Chondrocyte (in vitro differentiated cells): ENCODE measurements at regions not wholly inside any gene's neighbourhood (a gene's known extent, or its start where the extent isn't known, plus 50 kb on each side); places are given as distances from the start of the nearest gene placed in this dataset.

Experiments used
- DNase-seq: peaks from one replicate; pipeline ENCODE4 v3.0.0; 2021; ENCODE audit warnings: mixed read lengths, low spot score
- H3K27ac Mint-ChIP-seq: one replicate; pipeline ENCODE4 v1.8.0; 2021; ENCODE audit warnings: mild to moderate bottlenecking, moderate library complexity, mixed read lengths; ENCODE audit not compliant: unreplicated experiment
- H3K27me3 Mint-ChIP-seq: 2 replicates; pipeline ENCODE4 v1.8.0; 2021; ENCODE audit warnings: low read depth, mixed read lengths
- H3K36me3 Mint-ChIP-seq: 2 replicates; pipeline ENCODE4 v1.8.0; 2021; ENCODE audit warnings: low read depth, mixed read lengths
- H3K4me1 Mint-ChIP-seq: 2 replicates; pipeline ENCODE4 v1.8.0; 2021; ENCODE audit warnings: low read depth, mild to moderate bottlenecking, mixed read lengths
- H3K4me3 Mint-ChIP-seq: one replicate; pipeline ENCODE4 v1.8.0; 2021; ENCODE audit warnings: mild to moderate bottlenecking, moderate library complexity, mixed read lengths; ENCODE audit not compliant: unreplicated experiment
- H3K9me3 Mint-ChIP-seq: 2 replicates; pipeline ENCODE4 v1.8.0; 2021; ENCODE audit warnings: low read depth, mixed read lengths
- TF ChIP-seq, protein P1 (sequence below): fragments of 200-600 bp; sonication (generic); IDR thresholded peaks from 2 replicates; pipeline ENCODE4 v1.5.0; 2021; ENCODE audit warnings: antibody characterized with exemption, mild to moderate bottlenecking, moderate library complexity

DNA sequence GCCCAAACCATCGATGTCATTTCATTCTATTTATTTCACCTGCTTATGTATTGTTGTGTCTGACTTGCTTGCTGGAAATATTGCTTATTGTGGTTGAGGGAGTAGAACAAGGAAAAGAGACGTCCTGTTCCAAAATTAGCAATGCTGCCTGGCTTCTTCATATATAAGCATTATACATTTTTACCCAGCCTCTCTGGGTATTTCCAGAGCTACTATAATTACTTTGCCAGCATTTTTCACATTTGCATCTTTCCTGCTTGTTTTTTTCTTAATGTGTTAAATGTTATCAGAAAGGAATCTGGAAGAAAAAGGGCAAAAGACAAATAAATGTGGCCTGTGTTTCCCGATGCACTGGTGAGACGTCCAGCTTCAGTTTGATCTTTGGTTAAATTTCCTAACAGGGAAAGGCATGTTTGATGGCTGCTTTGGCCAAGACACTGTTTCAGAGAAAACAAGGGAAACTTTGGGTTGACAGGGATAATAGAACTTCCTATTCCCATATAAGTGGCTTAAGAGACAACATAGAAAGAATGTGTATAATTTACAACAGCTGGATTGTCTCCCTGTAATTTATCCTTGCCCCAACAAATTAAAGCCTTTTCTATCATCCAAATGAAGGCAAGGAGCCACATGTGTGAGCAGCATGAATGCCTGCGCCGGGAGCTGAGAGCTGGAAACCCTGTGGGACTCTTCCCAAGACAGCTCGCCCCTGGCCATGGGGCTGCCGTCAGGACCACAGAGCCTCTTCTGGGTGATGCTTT is 671.1 kb upstream of the CELF2 start:
- Mint-ChIP-seq H3K4me3 (no peak overlapping the region), H3K27me3 (no peaks in the 10 kb centered on the region), H3K9me3 (peaks cover 5% of the 10 kb centered on the region), H3K27ac (no peak overlapping the region), H3K4me1 (peaks cover 5% of the 10 kb centered on the region), H3K36me3 (no peaks in the 10 kb centered on the region)
- DNase-seq: no peak
- TF ChIP-seq, protein P1, sequence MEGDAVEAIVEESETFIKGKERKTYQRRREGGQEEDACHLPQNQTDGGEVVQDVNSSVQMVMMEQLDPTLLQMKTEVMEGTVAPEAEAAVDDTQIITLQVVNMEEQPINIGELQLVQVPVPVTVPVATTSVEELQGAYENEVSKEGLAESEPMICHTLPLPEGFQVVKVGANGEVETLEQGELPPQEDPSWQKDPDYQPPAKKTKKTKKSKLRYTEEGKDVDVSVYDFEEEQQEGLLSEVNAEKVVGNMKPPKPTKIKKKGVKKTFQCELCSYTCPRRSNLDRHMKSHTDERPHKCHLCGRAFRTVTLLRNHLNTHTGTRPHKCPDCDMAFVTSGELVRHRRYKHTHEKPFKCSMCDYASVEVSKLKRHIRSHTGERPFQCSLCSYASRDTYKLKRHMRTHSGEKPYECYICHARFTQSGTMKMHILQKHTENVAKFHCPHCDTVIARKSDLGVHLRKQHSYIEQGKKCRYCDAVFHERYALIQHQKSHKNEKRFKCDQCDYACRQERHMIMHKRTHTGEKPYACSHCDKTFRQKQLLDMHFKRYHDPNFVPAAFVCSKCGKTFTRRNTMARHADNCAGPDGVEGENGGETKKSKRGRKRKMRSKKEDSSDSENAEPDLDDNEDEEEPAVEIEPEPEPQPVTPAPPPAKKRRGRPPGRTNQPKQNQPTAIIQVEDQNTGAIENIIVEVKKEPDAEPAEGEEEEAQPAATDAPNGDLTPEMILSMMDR: no peak

DNA sequence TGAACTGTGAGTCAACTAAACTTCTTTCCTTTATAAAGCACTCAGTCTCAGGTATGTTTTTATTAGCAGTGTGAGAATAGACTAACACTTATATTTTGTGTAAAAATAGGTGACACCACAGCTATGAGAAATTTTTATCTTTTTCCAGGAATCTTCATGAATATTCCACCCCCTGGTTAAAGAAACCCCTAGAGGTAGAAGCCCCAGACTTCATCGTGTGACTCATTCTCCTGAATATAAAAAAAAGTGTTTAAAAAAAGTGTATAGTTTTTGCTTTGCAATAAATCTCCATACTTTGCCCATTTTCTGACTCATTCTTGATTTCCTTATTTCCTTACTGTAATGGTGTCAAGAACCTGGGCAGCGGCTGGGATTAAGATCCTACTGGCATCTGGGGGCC is 667.6 kb upstream of the CELF2 start:
- H3K4me3 Mint-ChIP-seq: no peak overlapping the region
- H3K36me3 Mint-ChIP-seq: no peaks in the 10 kb centered on the region
- no peak for DNase-seq
- TF ChIP-seq, protein P1: no peak
- no peaks in the 10 kb centered on the region for H3K27me3 Mint-ChIP-seq
- H3K27ac Mint-ChIP-seq: no peak overlapping the region
- H3K9me3 Mint-ChIP-seq: peaks cover 5% of the 10 kb centered on the region
- H3K4me1 Mint-ChIP-seq: peaks cover 5% of the 10 kb centered on the region

DNA sequence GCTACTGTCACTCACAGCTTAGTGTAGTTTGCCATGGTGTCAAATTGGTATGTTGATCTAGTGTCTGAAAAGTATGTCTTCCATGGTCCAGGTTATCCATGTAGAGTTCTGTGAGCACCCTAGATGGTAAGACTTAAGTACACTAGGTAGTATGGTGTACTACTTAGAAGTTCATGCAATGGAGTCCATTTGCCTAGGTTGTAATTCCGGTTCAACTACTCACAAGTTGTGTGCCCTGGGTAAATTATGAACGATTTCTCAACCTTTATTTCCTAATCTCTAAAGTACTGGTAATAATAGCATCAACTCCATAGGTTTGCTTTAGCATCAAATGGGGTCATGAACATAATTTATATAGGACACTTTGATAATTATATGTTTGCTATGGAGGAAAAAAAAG is 666.2 kb upstream of the CELF2 start:
- Mint-ChIP-seq H3K4me1 (peaks cover 2% of the 10 kb centered on the region), H3K4me3 (no peak overlapping the region), H3K27ac (no peak overlapping the region), H3K36me3 (no peaks in the 10 kb centered on the region), H3K9me3 (peaks cover 5% of the 10 kb centered on the region), H3K27me3 (no peaks in the 10 kb centered on the region)
- TF ChIP-seq, protein P1: no peak
- no peak for DNase-seq

DNA sequence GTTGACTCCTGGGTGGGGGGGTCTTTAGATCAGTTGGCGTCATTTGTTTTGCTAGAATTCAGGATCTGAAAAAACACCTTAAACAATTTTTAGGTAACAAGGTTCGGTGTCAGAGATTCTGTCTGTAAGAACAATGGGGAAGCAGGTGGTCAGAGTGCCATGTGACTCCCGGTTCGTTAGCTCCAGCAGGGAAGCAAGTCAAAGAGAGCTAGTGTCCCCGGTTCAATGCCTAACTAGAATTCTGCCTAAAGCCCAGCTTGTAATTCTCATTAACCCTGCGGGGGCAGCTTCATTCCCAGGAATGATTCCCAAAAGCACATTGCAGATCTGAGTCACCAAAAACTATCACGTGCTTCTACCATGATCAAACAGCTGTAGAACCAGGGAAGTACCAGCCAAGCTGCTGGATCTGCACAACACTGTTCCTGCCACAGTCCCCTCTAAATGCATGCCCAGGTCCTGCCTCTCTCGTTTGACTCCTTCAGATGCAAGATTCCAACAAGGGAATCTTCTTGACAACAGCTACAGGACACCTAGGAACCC is 664.3 kb upstream of the CELF2 start:
- no peak overlapping the region for H3K4me3 Mint-ChIP-seq
- peaks cover 6% of the 10 kb centered on the region for H3K9me3 Mint-ChIP-seq
- TF ChIP-seq, protein P1: no peak
- H3K4me1 Mint-ChIP-seq: no peaks in the 10 kb centered on the region
- H3K27me3 Mint-ChIP-seq: no peaks in the 10 kb centered on the region
- H3K27ac Mint-ChIP-seq: no peak overlapping the region
- H3K36me3 Mint-ChIP-seq: no peaks in the 10 kb centered on the region
- no peak for DNase-seq

DNA sequence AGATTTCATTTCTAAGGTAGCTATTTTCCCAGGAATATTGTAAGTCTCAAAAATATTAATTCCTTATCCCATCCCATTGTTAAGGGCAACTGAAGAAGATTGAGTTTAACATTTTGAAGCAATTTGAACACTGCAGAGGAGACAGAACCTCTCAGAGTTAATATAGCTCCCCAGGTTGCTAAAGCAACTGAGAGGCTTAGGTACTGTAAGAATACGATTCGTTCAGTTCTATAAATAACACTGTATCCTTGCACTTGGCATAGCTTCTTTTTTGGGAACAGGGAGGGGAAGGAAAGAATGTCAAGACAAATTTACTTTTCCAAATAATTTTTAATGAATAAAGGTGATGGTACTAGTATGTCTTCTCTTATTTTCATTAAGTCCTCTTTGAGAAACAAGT is 658.4 kb upstream of the CELF2 start:
- Mint-ChIP-seq H3K4me1 (peaks cover 10% of the 10 kb centered on the region), H3K9me3 (peaks cover 6% of the 10 kb centered on the region), H3K27me3 (peaks cover 2% of the 10 kb centered on the region), H3K36me3 (peaks cover 3% of the 10 kb centered on the region), H3K4me3 (no peak overlapping the region), H3K27ac (no peak overlapping the region)
- TF ChIP-seq, protein P1: no peak
- no peak for DNase-seq
